ENCODE measurements at regions not wholly inside any gene's neighbourhood (a gene's known extent, or its start where the extent isn't known, plus 50 kb on each side); places are given as distances from the start of the nearest gene placed in this dataset.
A peak's percentile ranks its signal among the peaks of the same experiment; 100 is the strongest.

GRCh38 chr13:19059016-19059780 lies 122.4 kb downstream of the TUBA3C start:
- H3K27me3 Mint-ChIP-seq (ENCODE audit: unreplicated experiment) = no peaks in the 10 kb centered on the region
- peaks cover 20% of the 10 kb centered on the region for H3K9me3 Mint-ChIP-seq (ENCODE audit: unreplicated experiment)
- no peak overlapping the region for H3K27ac Mint-ChIP-seq (ENCODE audit: unreplicated experiment)
- peak; percentile 82 for DNase-seq (ENCODE audit: extremely low spot score, unreplicated experiment)
- H3K36me3 Mint-ChIP-seq (ENCODE audit: unreplicated experiment) = no peaks in the 10 kb centered on the region
- no peak overlapping the region for H3K4me3 Mint-ChIP-seq (ENCODE audit: unreplicated experiment)
- TF ChIP-seq CTCF (IDR thresholded peaks at IDR 0.05) = no peak
- H3K4me1 Mint-ChIP-seq (ENCODE audit: unreplicated experiment) = no peaks in the 10 kb centered on the region

GRCh38 chr13:19058566-19058965 lies 123.1 kb downstream of the TUBA3C start:
- no peaks in the 10 kb centered on the region for H3K36me3 Mint-ChIP-seq (ENCODE audit: unreplicated experiment)
- DNase-seq (ENCODE audit: extremely low spot score, unreplicated experiment) = peak; percentile 81
- no peaks in the 10 kb centered on the region for H3K4me1 Mint-ChIP-seq (ENCODE audit: unreplicated experiment)
- no peak overlapping the region for H3K4me3 Mint-ChIP-seq (ENCODE audit: unreplicated experiment)
- H3K27ac Mint-ChIP-seq (ENCODE audit: unreplicated experiment) = no peak overlapping the region
- no peak for TF ChIP-seq CTCF (IDR thresholded peaks at IDR 0.05)
- H3K27me3 Mint-ChIP-seq (ENCODE audit: unreplicated experiment) = no peaks in the 10 kb centered on the region
- H3K9me3 Mint-ChIP-seq (ENCODE audit: unreplicated experiment) = peaks cover 17% of the 10 kb centered on the region

GRCh38 chr13:19057588-19058340 lies 123.9 kb downstream of the TUBA3C start:
- Mint-ChIP-seq H3K36me3 (ENCODE audit: unreplicated experiment) (peaks cover 1% of the 10 kb centered on the region), H3K27ac (ENCODE audit: unreplicated experiment) (no peak overlapping the region), H3K4me3 (ENCODE audit: unreplicated experiment) (no peak overlapping the region), H3K9me3 (ENCODE audit: unreplicated experiment) (peaks cover 21% of the 10 kb centered on the region), H3K27me3 (ENCODE audit: unreplicated experiment) (no peaks in the 10 kb centered on the region), H3K4me1 (ENCODE audit: unreplicated experiment) (no peaks in the 10 kb centered on the region)
- TF ChIP-seq CTCF (IDR thresholded peaks at IDR 0.05) = no peak
- peak; percentile 81 for DNase-seq (ENCODE audit: extremely low spot score, unreplicated experiment)

GRCh38 chr13:19056984-19057490 lies 124.6 kb downstream of the TUBA3C start:
- Mint-ChIP-seq H3K36me3 (ENCODE audit: unreplicated experiment) (peaks cover 1% of the 10 kb centered on the region), H3K4me3 (ENCODE audit: unreplicated experiment) (no peak overlapping the region), H3K9me3 (ENCODE audit: unreplicated experiment) (peaks cover 22% of the 10 kb centered on the region), H3K27me3 (ENCODE audit: unreplicated experiment) (no peaks in the 10 kb centered on the region), H3K4me1 (ENCODE audit: unreplicated experiment) (no peaks in the 10 kb centered on the region), H3K27ac (ENCODE audit: unreplicated experiment) (no peak overlapping the region)
- no peak for DNase-seq (ENCODE audit: extremely low spot score, unreplicated experiment)
- TF ChIP-seq CTCF (IDR thresholded peaks at IDR 0.05) = no peak

- DNase-seq (ENCODE audit: extremely low spot score, unreplicated experiment) = no peak
- no peak for TF ChIP-seq CTCF (IDR thresholded peaks at IDR 0.05)
- no peak overlapping the region for H3K4me3 Mint-ChIP-seq (ENCODE audit: unreplicated experiment)
- peaks cover 1% of the 10 kb centered on the region for H3K36me3 Mint-ChIP-seq (ENCODE audit: unreplicated experiment)
- H3K9me3 Mint-ChIP-seq (ENCODE audit: unreplicated experiment) = peaks cover 28% of the 10 kb centered on the region
- no peaks in the 10 kb centered on the region for H3K4me1 Mint-ChIP-seq (ENCODE audit: unreplicated experiment)
- H3K27ac Mint-ChIP-seq (ENCODE audit: unreplicated experiment) = no peak overlapping the region
- H3K27me3 Mint-ChIP-seq (ENCODE audit: unreplicated experiment) = no peaks in the 10 kb centered on the region
Measured at GRCh38 chr13:19056355-19056880, 125.2 kb downstream of the TUBA3C start.

Measured in osteocyte (in vitro differentiated cells).